Nephron (organoid): ENCODE measurements at regions not wholly inside any gene's neighbourhood (a gene's known extent, or its start where the extent isn't known, plus 50 kb on each side); places are given as distances from the start of the nearest gene placed in this dataset.

ENCODE experiments used
- H3K27ac Mint-ChIP-seq, 3 experiments: 2 replicates each; pipeline ENCODE4 v1.8.0; 2020; ENCODE audit warnings: mixed read lengths in 3 of 3, mild to moderate bottlenecking in 2 of 3, moderate library complexity in 1 of 3
- H3K27me3 Mint-ChIP-seq: 2 replicates; pipeline ENCODE4 v1.8.0; 2021; ENCODE audit warnings: low read depth, mild to moderate bottlenecking, moderate library complexity, mixed read lengths
- H3K36me3 Mint-ChIP-seq: 2 replicates; pipeline ENCODE4 v1.8.0; 2020; ENCODE audit warnings: low read depth, mixed read lengths
- H3K4me1 Mint-ChIP-seq: 2 replicates; pipeline ENCODE4 v1.8.0; 2020; ENCODE audit warnings: mixed read lengths
- H3K4me3 Mint-ChIP-seq, 3 experiments: 2 replicates each; pipeline ENCODE4 v1.8.0; 2020; ENCODE audit warnings: mild to moderate bottlenecking in 3 of 3, mixed read lengths in 3 of 3, moderate library complexity in 2 of 3
- H3K9me3 Mint-ChIP-seq: 2 replicates; pipeline ENCODE4 v1.8.0; 2020; ENCODE audit warnings: mixed read lengths
- TF ChIP-seq, protein P1 (sequence below), 3 experiments: fragments of 200-600 bp; sonication (generic); IDR thresholded peaks; one replicate each; pipeline ENCODE4 v1.5.0; 2021; ENCODE audit warnings: antibody characterized with exemption in 3 of 3; ENCODE audit not compliant: unreplicated experiment in 3 of 3

GRCh38 chr2:12389344-12390045 lies 327.2 kb upstream of the TRIB2 start:
- H3K4me1 Mint-ChIP-seq = peaks cover 15% of the 10 kb centered on the region
- H3K27ac Mint-ChIP-seq = no peak overlapping the region
- TF ChIP-seq, protein P1, sequence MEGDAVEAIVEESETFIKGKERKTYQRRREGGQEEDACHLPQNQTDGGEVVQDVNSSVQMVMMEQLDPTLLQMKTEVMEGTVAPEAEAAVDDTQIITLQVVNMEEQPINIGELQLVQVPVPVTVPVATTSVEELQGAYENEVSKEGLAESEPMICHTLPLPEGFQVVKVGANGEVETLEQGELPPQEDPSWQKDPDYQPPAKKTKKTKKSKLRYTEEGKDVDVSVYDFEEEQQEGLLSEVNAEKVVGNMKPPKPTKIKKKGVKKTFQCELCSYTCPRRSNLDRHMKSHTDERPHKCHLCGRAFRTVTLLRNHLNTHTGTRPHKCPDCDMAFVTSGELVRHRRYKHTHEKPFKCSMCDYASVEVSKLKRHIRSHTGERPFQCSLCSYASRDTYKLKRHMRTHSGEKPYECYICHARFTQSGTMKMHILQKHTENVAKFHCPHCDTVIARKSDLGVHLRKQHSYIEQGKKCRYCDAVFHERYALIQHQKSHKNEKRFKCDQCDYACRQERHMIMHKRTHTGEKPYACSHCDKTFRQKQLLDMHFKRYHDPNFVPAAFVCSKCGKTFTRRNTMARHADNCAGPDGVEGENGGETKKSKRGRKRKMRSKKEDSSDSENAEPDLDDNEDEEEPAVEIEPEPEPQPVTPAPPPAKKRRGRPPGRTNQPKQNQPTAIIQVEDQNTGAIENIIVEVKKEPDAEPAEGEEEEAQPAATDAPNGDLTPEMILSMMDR (IDR thresholded peaks at IDR 0.05; ENCODE audit: unreplicated experiment in 3 of 3) = no peak
- H3K36me3 Mint-ChIP-seq = no peaks in the 10 kb centered on the region
- H3K9me3 Mint-ChIP-seq = no peaks in the 10 kb centered on the region
- H3K4me3 Mint-ChIP-seq = no peak overlapping the region
- peaks cover 7% of the 10 kb centered on the region for H3K27me3 Mint-ChIP-seq

DNA sequence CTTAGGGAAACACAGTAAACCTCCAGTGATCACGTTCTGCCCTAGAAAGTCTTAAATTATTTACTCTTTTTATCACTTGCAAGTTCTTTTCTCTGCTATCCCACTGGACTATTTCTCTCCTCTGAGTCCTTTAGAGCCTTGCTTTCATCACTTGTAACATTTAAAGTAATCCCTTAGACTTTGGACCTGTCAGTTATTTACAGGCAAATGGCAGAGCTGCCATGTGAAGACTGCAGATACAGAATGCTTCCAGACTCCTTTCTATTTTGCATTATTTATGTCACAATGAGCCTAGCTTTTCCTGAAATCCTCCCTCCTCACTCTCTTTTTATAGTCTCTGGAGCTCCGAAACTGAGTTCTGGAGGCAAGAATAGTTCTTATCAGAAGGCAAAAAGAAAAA lies 325.6 kb upstream of the TRIB2 start:
- Mint-ChIP-seq H3K27me3 (peaks cover 7% of the 10 kb centered on the region), H3K4me3 (no peak overlapping the region), H3K4me1 (peaks cover 15% of the 10 kb centered on the region), H3K9me3 (no peaks in the 10 kb centered on the region), H3K36me3 (no peaks in the 10 kb centered on the region), H3K27ac (peak overlapping the region; percentile 58 to 74 (median 64))
- TF ChIP-seq, protein P1 (IDR thresholded peaks at IDR 0.05; ENCODE audit: unreplicated experiment in 3 of 3) = no peak

DNA sequence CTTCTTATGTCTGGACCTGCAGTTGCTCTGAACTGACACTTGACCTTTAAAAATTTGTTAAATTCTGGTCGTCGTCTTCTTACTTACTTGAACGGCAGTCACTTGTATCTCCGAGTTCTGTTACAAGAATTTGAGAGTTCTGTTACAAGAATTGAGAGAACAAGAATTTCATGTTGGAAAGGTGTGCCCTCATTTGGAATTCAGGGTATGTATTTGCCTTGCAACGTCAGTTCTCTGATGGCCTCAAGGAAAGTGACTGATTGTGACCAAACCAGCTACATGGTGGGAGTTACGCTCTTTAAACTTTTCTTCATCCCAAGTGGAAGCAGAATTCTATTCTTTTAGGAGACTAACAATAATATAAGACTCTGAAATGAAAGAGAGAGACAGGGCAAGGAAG lies 320.0 kb upstream of the TRIB2 start:
- no peak overlapping the region for H3K27ac Mint-ChIP-seq
- H3K9me3 Mint-ChIP-seq = peaks cover 3% of the 10 kb centered on the region
- H3K4me3 Mint-ChIP-seq = no peak overlapping the region
- H3K4me1 Mint-ChIP-seq = peaks cover 8% of the 10 kb centered on the region
- TF ChIP-seq, protein P1 (IDR thresholded peaks at IDR 0.05; ENCODE audit: unreplicated experiment in 3 of 3) = no peak
- peaks cover 13% of the 10 kb centered on the region for H3K27me3 Mint-ChIP-seq
- no peaks in the 10 kb centered on the region for H3K36me3 Mint-ChIP-seq

DNA sequence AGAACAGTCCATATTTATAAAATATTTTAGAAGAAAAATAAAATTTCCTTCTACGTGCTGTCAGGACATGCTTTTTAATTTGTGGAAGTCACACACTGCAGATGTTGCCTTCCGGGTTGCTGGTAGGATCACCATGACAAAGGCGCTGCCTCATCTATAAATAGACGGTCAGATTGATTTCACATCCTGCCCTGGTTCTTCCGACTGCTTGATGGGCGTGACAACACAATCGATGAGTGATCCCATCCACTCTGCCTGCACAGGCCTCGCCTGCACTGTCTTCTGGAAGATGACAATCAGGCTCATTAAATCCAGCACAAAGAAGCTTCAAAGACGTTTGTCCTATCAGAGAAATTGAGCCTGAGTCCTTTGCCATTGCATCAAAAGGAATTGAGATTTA lies 318.9 kb upstream of the TRIB2 start:
- Mint-ChIP-seq H3K27ac (no peak overlapping the region), H3K36me3 (no peaks in the 10 kb centered on the region), H3K27me3 (peaks cover 13% of the 10 kb centered on the region), H3K4me3 (no peak overlapping the region), H3K4me1 (peaks cover 8% of the 10 kb centered on the region), H3K9me3 (peaks cover 9% of the 10 kb centered on the region)
- TF ChIP-seq, protein P1 (IDR thresholded peaks at IDR 0.05; ENCODE audit: unreplicated experiment in 3 of 3) = no peak

GRCh38 chr2:12399240-12399639 lies 317.5 kb upstream of the TRIB2 start:
- no peak overlapping the region for H3K27ac Mint-ChIP-seq

More at GRCh38 chr2:12399240-12399639, 317.5 kb upstream of the TRIB2 start:
- TF ChIP-seq, protein P1 (IDR thresholded peaks at IDR 0.05; ENCODE audit: unreplicated experiment in 3 of 3) = no peak
- Mint-ChIP-seq H3K27me3 (peaks cover 13% of the 10 kb centered on the region), H3K36me3 (no peaks in the 10 kb centered on the region), H3K9me3 (peaks cover 16% of the 10 kb centered on the region), H3K4me3 (no peak overlapping the region), H3K4me1 (peaks cover 8% of the 10 kb centered on the region)
